GM12874 (cell line): ENCODE measurements at regions not wholly inside any gene's neighbourhood (a gene's known extent, or its start where the extent isn't known, plus 50 kb on each side); places are given as distances from the start of the nearest gene placed in this dataset.

ENCODE experiments used
- TF ChIP-seq, protein P1 (sequence below): IDR thresholded peaks from 2 replicates; pipeline ENCODE4 v1.5.1; 2011; ENCODE audit warnings: low read depth, mild to moderate bottlenecking, control low read depth, low read length, moderate library complexity; ENCODE audit not compliant: insufficient read depth

DNA sequence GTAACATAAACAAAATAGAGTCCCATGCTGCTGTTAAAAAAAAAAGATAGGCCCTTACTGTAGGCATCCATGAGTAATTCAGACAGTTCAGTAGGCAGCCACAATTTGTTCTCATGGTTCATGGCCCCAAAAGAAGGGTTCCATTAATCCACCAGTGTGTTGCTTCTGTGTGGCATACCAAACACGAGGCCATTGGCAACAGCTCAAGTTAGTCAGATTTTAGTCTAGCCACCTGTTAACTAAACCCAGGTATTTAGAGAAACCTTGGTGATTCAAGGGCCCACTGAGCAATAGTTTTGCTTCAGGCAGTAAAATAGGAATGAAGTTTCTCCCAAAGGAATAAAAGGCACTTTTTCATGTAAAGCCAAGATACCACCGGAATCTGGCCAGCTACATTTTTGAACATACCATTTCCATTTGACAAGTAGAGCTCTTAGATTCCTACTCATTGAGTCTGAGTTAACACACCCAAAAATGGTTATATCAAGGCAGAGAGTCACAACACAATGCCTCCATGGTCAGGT, 80.1 kb upstream of the SRD5A2 start:
- TF ChIP-seq, protein P1, sequence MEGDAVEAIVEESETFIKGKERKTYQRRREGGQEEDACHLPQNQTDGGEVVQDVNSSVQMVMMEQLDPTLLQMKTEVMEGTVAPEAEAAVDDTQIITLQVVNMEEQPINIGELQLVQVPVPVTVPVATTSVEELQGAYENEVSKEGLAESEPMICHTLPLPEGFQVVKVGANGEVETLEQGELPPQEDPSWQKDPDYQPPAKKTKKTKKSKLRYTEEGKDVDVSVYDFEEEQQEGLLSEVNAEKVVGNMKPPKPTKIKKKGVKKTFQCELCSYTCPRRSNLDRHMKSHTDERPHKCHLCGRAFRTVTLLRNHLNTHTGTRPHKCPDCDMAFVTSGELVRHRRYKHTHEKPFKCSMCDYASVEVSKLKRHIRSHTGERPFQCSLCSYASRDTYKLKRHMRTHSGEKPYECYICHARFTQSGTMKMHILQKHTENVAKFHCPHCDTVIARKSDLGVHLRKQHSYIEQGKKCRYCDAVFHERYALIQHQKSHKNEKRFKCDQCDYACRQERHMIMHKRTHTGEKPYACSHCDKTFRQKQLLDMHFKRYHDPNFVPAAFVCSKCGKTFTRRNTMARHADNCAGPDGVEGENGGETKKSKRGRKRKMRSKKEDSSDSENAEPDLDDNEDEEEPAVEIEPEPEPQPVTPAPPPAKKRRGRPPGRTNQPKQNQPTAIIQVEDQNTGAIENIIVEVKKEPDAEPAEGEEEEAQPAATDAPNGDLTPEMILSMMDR, result no peak

DNA sequence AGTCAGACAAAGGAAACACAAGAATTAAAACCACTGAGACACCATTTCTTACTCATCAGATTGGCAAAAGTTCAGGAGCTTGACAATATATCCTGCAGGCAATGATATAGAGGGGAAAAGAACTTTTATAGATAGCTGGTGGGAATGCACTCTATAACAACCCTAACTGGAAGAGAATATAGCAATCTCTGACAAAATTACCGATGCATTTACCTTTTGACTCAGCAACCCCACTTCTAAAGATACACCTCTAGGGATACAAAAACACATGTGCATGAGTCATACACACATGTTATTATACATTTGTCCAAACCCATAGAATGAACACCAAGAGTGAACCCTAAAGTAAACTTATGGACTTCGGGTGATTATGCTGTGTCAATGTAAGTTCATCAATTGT, 79.4 kb upstream of the SRD5A2 start:
- TF ChIP-seq, protein P1, result no peak

DNA sequence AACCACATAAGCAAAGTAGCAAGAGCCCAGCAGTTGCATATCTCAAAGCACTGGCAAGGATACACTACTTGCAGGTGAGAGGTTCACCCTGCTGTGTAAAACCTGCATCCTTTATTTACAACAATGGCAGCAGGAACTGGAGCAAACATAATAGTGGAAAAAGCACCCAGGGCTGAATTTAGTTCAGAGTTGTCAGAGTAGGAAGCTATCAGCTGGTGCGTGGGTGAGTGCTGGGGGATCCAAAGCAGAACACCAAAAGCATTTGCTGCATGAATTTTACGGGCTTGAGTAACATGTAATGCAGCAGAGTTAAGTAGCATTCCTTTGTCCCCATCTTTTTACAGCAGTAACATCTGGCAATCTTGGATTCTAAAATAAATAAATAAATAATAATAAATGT, 73.5 kb upstream of the SRD5A2 start:
- TF ChIP-seq, protein P1, result no peak

DNA sequence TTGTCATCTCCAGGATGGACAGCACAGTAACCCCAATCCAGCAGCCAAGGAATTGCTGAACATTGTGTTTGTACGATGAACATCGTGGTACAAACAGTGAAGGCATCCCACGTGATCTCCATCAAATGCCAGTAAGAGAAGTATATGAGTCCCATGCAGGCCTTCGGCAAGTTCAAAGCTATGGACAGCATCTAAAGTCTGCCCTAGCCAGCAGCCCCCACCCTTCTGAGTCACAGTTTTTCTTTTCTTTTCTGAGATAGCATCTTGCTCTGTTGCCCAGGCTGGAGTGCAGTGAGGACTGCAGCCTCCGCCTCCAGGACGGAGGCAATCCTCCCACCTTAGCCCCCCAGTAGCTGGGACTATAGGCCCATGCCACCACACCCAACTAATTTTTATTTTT, 71.0 kb upstream of the SRD5A2 start:
- TF ChIP-seq, protein P1, result no peak

DNA sequence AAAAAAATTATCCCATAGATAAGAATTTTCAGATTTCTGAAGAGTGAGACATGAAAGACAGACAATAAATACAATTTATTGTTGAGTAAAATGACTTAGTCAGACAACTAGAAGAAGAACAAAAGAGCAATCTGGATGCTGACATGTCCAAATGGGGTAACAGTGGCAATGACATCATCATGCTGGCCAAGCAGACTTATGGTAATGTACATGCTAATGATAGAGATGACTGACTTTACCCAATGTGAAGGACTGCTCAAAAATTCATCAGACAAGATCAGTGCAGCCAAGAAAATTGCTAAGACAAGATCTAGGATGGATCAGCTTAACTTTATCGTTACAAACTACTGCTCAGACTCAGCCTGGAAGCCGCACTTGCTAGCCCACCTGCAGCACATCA, 70.5 kb upstream of the SRD5A2 start:
- TF ChIP-seq, protein P1, result no peak

DNA sequence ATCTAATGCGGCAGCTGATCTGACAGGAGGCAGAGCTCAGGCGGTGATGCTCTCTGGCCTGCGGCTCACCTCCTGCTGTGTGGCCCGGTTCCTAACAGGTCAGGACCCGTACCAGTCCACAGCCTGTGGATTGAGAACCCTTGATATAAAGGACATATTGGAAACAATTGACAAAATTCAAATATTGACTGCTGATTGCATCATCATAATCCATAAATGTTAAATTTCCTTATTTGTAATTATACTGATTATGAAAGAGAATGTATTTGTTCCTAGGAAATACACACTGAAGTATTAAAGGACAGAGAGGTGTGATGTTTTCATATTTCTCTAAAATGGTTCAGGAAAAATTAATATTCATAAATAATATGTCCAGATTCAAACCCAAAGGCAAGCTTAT, 63.8 kb upstream of the SRD5A2 start:
- TF ChIP-seq, protein P1, result no peak

DNA sequence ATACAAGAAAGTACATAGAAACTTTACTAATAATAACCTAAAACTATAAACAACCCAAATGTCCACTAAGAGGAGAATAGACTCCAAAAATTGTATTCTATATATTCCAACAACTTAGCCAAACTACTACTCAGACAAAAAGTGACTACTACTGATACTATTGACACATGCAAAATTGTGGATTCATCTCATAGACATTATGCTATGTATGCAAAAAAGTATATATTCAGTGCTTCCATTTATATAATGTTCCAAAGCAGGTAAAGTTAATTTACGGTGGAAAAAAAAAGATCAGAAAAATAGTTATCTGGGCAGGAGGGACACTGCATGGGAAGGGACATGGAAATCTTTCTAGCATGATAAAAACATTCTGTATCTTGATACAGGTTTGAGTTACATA, 62.0 kb upstream of the SRD5A2 start:
- TF ChIP-seq, protein P1, result no peak
